ENCODE measurements at regions not wholly inside any gene's neighbourhood (a gene's known extent, or its start where the extent isn't known, plus 50 kb on each side); places are given as distances from the start of the nearest gene placed in this dataset.

DNA sequence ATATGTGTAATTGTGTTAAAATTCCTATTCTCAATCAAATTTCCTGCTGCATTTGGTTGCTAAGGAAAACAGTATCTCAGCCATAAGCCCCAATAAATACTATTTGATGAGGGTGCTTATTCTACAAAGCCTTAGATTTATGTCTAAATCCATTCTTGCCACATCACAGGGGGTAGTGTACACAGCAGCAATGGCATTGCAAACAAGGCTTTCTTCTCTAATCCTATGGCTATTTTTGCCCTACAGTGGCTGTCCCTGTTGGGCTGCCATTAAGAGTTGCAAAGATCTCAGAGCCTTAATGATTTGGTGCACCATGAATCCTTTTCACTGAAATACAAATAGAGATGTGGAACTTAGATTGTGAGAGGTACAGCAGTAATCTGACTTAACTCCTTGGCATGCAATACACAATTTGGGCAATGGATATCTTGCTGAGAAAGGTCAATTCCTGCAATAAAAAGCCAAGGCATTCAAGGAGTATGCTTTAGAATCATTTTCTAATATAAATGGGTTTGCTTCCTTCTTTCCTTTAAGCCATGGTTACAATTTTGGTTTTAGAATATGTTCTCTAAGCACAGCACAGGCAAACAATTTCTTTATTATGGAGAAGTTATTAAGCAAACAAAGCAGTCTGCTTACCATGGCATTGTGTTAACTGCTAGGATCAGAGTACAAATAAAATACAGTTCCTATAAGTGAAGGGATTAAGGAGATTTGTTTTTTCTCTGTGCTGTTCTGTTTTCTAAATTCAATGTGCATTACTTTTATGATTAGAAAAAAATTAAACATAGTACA lies 69.8 kb upstream of the CD302 start:
- Histone ChIP-seq H3K9me3 (no peaks in the 10 kb centered on the region), H3K4me3 (ENCODE audit: low read depth, low read length) (no peak overlapping the region), H3K36me3 (no peaks in the 10 kb centered on the region), H3K27me3 (no peaks in the 10 kb centered on the region), H3K4me1 (no peaks in the 10 kb centered on the region)
- no peak for DNase-seq
- TF ChIP-seq, protein P1, sequence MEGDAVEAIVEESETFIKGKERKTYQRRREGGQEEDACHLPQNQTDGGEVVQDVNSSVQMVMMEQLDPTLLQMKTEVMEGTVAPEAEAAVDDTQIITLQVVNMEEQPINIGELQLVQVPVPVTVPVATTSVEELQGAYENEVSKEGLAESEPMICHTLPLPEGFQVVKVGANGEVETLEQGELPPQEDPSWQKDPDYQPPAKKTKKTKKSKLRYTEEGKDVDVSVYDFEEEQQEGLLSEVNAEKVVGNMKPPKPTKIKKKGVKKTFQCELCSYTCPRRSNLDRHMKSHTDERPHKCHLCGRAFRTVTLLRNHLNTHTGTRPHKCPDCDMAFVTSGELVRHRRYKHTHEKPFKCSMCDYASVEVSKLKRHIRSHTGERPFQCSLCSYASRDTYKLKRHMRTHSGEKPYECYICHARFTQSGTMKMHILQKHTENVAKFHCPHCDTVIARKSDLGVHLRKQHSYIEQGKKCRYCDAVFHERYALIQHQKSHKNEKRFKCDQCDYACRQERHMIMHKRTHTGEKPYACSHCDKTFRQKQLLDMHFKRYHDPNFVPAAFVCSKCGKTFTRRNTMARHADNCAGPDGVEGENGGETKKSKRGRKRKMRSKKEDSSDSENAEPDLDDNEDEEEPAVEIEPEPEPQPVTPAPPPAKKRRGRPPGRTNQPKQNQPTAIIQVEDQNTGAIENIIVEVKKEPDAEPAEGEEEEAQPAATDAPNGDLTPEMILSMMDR (IDR thresholded peaks at IDR 0.05; ENCODE audit: low read depth, low read length) = no peak

- no peaks in the 10 kb centered on the region for H3K4me1 ChIP-seq
- no peaks in the 10 kb centered on the region for H3K9me3 ChIP-seq
- H3K27me3 ChIP-seq = no peaks in the 10 kb centered on the region
- TF ChIP-seq, protein P1 (IDR thresholded peaks at IDR 0.05; ENCODE audit: low read depth, low read length) = no peak
- no peak for DNase-seq
- H3K4me3 ChIP-seq (ENCODE audit: low read depth, low read length) = no peak overlapping the region
- H3K36me3 ChIP-seq = no peaks in the 10 kb centered on the region
These were observed 65.6 kb upstream of the CD302 start for GRCh38 chr2:159863526-159864160.

DNA sequence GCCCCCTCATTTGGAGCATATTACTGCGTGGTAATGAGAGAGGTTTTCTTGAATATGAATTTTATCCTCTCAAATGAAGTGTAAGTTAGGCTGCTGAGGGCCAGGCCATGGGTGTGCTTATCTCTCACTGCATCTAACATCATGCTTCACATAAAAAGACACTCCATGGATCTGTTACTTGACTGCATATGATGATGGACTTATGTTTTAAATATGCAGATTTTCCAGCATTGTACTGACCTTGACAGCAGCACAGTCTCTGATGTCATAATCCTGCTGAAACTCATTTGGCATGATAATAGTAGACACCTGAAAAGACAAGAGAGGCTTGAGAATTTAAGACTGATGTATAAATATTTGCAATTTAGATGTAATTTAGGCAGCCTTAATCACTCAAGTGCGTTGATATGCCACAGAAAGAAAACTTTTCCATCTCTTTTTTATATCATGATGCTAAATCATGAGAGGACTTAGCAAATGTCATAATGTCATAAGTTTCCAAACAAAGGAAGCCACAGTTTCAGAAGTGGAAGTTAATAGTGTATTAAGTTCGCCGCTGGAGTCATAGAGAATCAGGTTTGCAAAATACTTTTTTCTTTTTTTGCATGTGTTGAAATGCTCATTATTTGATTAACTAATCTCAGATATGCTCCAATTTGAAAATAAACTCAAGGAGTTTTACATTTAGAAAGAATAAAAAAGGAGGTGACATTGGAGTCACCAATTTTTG lies 62.7 kb upstream of the CD302 start:
- Histone ChIP-seq H3K4me3 (ENCODE audit: low read depth, low read length) (no peak overlapping the region), H3K4me1 (no peaks in the 10 kb centered on the region), H3K36me3 (no peaks in the 10 kb centered on the region), H3K27me3 (no peaks in the 10 kb centered on the region), H3K9me3 (no peaks in the 10 kb centered on the region)
- no peak for DNase-seq
- TF ChIP-seq, protein P1 (IDR thresholded peaks at IDR 0.05; ENCODE audit: low read depth, low read length) = no peak

GRCh38 chr2:159859583-159859982 lies 61.6 kb upstream of the CD302 start:
- TF ChIP-seq, protein P1 (IDR thresholded peaks at IDR 0.05; ENCODE audit: low read depth, low read length) = no peak
- H3K27me3 ChIP-seq = no peaks in the 10 kb centered on the region
- DNase-seq = no peak
- no peaks in the 10 kb centered on the region for H3K4me1 ChIP-seq
- H3K4me3 ChIP-seq (ENCODE audit: low read depth, low read length) = no peak overlapping the region
- no peaks in the 10 kb centered on the region for H3K36me3 ChIP-seq
- H3K9me3 ChIP-seq = no peaks in the 10 kb centered on the region

DNA sequence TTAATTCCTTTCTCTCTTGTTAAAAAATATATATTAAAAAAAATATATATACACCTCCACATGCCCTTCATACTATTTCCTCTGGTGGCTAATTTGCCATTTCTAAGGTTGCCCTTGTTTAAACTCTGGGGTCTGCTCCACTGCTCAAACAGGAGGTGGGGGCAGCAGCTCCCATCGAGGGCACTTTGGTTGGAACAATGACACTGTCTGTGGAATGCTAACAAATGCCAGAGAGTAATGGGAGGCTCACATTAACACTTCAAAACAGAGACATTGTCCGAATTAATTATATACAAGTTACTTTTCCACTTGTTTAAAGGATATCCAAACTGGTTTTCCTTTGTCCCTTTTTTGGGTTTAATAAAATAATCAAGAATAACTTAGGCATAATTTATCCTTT lies 58.8 kb upstream of the CD302 start:
- H3K36me3 ChIP-seq = no peaks in the 10 kb centered on the region
- H3K4me1 ChIP-seq = no peaks in the 10 kb centered on the region
- H3K4me3 ChIP-seq (ENCODE audit: low read depth, low read length) = no peak overlapping the region
- no peaks in the 10 kb centered on the region for H3K9me3 ChIP-seq
- TF ChIP-seq, protein P1 (IDR thresholded peaks at IDR 0.05; ENCODE audit: low read depth, low read length) = no peak
- no peaks in the 10 kb centered on the region for H3K27me3 ChIP-seq
- no peak for DNase-seq

Measured in BE2C (cell line).